Activated naive CD4-positive, alpha-beta T cell treated with anti-CD3 and anti-CD28 coated beads, Interleukin-2, amount 10 ng/mL, durations not matched to agents 7 days and 5 days (primary cell): ENCODE measurements at regions not wholly inside any gene's neighbourhood (a gene's known extent, or its start where the extent isn't known, plus 50 kb on each side); places are given as distances from the start of the nearest gene placed in this dataset.
"Not testable (repeated sequence)": the region's sequence is repeated elsewhere in the genome, so short reads cannot be mapped to it uniquely, and the experiment has no call there.

Experiments used
- CTCF ChIA-PET: fragments of 350-600 bp; sonication (Branson Sonifier 250); formaldehyde crosslinking; loops from one replicate; lab custom pipeline; 2021; ENCODE audit warnings: antibody characterized with exemption; lab: Charles Lee
- DNase-seq: peaks from one replicate; pipeline ENCODE4 v3.0.0-alpha.2; 2020
- H3K27ac Mint-ChIP-seq: one replicate; pipeline ENCODE4 v1.8.0; 2021; ENCODE audit warnings: mild to moderate bottlenecking, moderate library complexity, mixed read lengths
- H3K27me3 Mint-ChIP-seq: one replicate; pipeline ENCODE4 v1.8.0; 2021; ENCODE audit warnings: mild to moderate bottlenecking, mixed read lengths
- H3K36me3 Mint-ChIP-seq: one replicate; pipeline ENCODE4 v1.8.0; 2021; ENCODE audit warnings: mixed read lengths
- H3K4me1 Mint-ChIP-seq: one replicate; pipeline ENCODE4 v1.8.0; 2021; ENCODE audit warnings: mixed read lengths
- H3K4me3 Mint-ChIP-seq: one replicate; pipeline ENCODE4 v1.8.0; 2021; ENCODE audit warnings: mild to moderate bottlenecking, moderate library complexity, mixed read lengths
- H3K9me3 Mint-ChIP-seq: one replicate; pipeline ENCODE4 v1.8.0; 2021; ENCODE audit warnings: mixed read lengths

GRCh38 chr13:90945146-90945545, 402.3 kb upstream of the MIR17HG start:
- H3K4me1 Mint-ChIP-seq, H3K27ac Mint-ChIP-seq, H3K9me3 Mint-ChIP-seq, H3K36me3 Mint-ChIP-seq, DNase-seq, CTCF ChIA-PET, H3K4me3 Mint-ChIP-seq, H3K27me3 Mint-ChIP-seq: not testable (repeated sequence)

DNA sequence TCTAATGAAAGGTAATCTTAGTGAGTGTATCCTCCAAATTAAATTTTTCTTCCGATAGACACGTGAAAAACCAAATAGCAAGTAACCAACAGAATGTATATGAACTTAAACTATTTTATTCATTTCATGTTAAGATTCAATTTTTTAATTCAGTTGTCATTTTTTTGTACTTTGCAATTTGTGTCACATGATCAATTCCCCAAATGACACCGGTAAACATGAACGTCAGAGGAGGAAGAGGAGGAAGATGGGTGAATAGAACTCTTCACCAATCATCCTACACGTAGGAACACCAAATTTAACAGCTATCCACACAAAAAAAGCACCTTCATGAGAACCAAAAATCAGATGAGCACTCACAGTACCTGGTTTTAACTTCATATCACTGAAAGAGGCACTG, 401.4 kb upstream of the MIR17HG start:
- CTCF ChIA-PET, H3K27ac Mint-ChIP-seq, H3K27me3 Mint-ChIP-seq, DNase-seq, H3K4me3 Mint-ChIP-seq, H3K36me3 Mint-ChIP-seq, H3K4me1 Mint-ChIP-seq, H3K9me3 Mint-ChIP-seq: not testable (repeated sequence)

GRCh38 chr13:90947976-90948375, 399.5 kb upstream of the MIR17HG start:
- Mint-ChIP-seq H3K4me3 (no peak overlapping the region), H3K4me1 (no peaks in the 10 kb centered on the region), H3K27ac (no peak overlapping the region), H3K9me3 (peaks cover 3% of the 10 kb centered on the region), H3K36me3 (no peaks in the 10 kb centered on the region), H3K27me3 (no peaks in the 10 kb centered on the region)
- no peak for DNase-seq
- CTCF ChIA-PET: no interaction called here

- no peaks in the 10 kb centered on the region for H3K36me3 Mint-ChIP-seq
- no peaks in the 10 kb centered on the region for H3K4me1 Mint-ChIP-seq
- no peak for DNase-seq
- H3K4me3 Mint-ChIP-seq: no peak overlapping the region
- no peaks in the 10 kb centered on the region for H3K27me3 Mint-ChIP-seq
- CTCF ChIA-PET: no interaction called here
- H3K27ac Mint-ChIP-seq: no peak overlapping the region
- peaks cover 3% of the 10 kb centered on the region for H3K9me3 Mint-ChIP-seq
Measured at GRCh38 chr13:90950160-90950559, 397.3 kb upstream of the MIR17HG start.

DNA sequence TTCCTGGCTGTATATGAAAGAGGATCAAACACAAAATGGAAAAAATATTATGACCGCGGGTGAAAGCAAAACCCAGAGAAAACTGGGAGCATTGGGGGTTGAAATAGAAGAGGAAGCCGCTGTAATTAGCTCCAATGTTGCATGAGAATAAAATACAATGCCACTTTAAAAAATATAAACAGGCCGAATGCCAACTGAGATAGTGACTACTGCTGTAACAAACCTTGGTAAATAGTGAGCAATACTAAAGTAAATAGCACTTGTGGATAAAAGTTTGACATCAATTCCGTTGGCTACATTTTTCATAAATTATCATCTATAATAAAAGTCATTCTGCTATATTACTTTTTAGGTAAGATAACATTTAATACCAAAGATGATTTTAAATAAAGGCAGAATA, 395.8 kb upstream of the MIR17HG start:
- CTCF ChIA-PET: no interaction called here
- Mint-ChIP-seq H3K4me1 (no peaks in the 10 kb centered on the region), H3K9me3 (no peaks in the 10 kb centered on the region), H3K27me3 (no peaks in the 10 kb centered on the region), H3K36me3 (no peaks in the 10 kb centered on the region), H3K4me3 (no peak overlapping the region), H3K27ac (no peak overlapping the region)
- no peak for DNase-seq

- DNase-seq: no peak
- H3K4me3 Mint-ChIP-seq: no peak overlapping the region
- no peaks in the 10 kb centered on the region for H3K4me1 Mint-ChIP-seq
- H3K27me3 Mint-ChIP-seq: no peaks in the 10 kb centered on the region
- no peaks in the 10 kb centered on the region for H3K36me3 Mint-ChIP-seq
- CTCF ChIA-PET: no interaction called here
- no peak overlapping the region for H3K27ac Mint-ChIP-seq
- no peaks in the 10 kb centered on the region for H3K9me3 Mint-ChIP-seq
Measured at GRCh38 chr13:90952326-90952725, 395.2 kb upstream of the MIR17HG start.

GRCh38 chr13:90954605-90955195, 392.8 kb upstream of the MIR17HG start:
- DNase-seq: no peak
- no peaks in the 10 kb centered on the region for H3K27me3 Mint-ChIP-seq
- CTCF ChIA-PET: interaction anchor here (0.7 kb wide), 1 partner anchor 112 kb away, joined by 3 read pairs; no protein-coding TSS in a partner anchor
- no peak overlapping the region for H3K27ac Mint-ChIP-seq
- H3K4me1 Mint-ChIP-seq: no peaks in the 10 kb centered on the region
- H3K36me3 Mint-ChIP-seq: no peaks in the 10 kb centered on the region
- no peak overlapping the region for H3K4me3 Mint-ChIP-seq
- H3K9me3 Mint-ChIP-seq: no peaks in the 10 kb centered on the region

- Mint-ChIP-seq H3K9me3 (no peaks in the 10 kb centered on the region), H3K36me3 (no peaks in the 10 kb centered on the region), H3K4me1 (no peaks in the 10 kb centered on the region), H3K4me3 (no peak overlapping the region), H3K27ac (no peak overlapping the region), H3K27me3 (no peaks in the 10 kb centered on the region)
- DNase-seq: no peak
- CTCF ChIA-PET: no interaction called here
Measured at GRCh38 chr13:90956031-90956430, 391.5 kb upstream of the MIR17HG start.

- Mint-ChIP-seq H3K4me1 (no peaks in the 10 kb centered on the region), H3K27me3 (no peaks in the 10 kb centered on the region), H3K4me3 (no peak overlapping the region), H3K36me3 (no peaks in the 10 kb centered on the region), H3K27ac (no peak overlapping the region), H3K9me3 (no peaks in the 10 kb centered on the region)
- CTCF ChIA-PET: no interaction called here
- DNase-seq: no peak
Measured at GRCh38 chr13:90958866-90959265, 388.6 kb upstream of the MIR17HG start.

- CTCF ChIA-PET: no interaction called here
- H3K27ac Mint-ChIP-seq: no peak overlapping the region
- DNase-seq: no peak
- H3K9me3 Mint-ChIP-seq: no peaks in the 10 kb centered on the region
- H3K4me1 Mint-ChIP-seq: no peaks in the 10 kb centered on the region
- H3K36me3 Mint-ChIP-seq: no peaks in the 10 kb centered on the region
- H3K4me3 Mint-ChIP-seq: no peak overlapping the region
- no peaks in the 10 kb centered on the region for H3K27me3 Mint-ChIP-seq
Measured at GRCh38 chr13:90968166-90968904, 379.2 kb upstream of the MIR17HG start.

DNA sequence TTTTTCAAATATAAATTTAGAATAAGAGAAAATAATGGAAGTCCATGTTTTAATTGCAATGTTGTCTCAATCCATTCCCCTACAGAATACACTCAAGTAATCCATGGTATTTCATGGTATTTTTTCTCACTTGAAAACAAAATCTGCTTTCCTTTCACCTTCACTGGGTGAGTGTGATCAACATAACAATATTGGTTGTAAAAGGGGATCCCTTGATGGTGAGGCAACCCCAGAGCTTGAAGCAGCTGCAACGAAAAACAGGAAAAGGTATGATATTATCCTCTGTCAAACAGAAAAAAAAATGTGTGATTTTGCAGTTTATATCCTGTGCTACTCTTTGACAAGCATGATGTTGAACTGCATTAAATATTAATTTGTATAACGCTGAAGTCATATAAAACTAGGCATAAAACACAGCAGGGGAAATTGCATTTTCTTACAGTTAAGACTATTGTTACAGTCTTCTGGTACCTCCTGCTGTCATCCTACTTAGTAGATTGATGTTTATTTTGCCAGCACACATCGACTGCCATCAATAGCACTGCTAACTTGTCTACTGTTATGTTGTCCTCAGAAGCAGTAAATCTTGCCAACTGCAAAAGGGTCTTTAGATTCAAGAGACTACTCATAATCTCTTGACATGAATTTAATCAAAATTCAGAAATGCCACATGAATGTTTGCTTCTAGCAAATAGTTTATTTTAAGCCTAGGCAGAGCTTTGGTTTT, 373.1 kb upstream of the MIR17HG start:
- no peaks in the 10 kb centered on the region for H3K27me3 Mint-ChIP-seq
- no peaks in the 10 kb centered on the region for H3K36me3 Mint-ChIP-seq
- CTCF ChIA-PET: no interaction called here
- no peak for DNase-seq
- H3K4me3 Mint-ChIP-seq: no peak overlapping the region
- H3K4me1 Mint-ChIP-seq: no peaks in the 10 kb centered on the region
- no peak overlapping the region for H3K27ac Mint-ChIP-seq
- peaks cover 4% of the 10 kb centered on the region for H3K9me3 Mint-ChIP-seq

GRCh38 chr13:90979059-90979458, 368.4 kb upstream of the MIR17HG start:
- no peak overlapping the region for H3K27ac Mint-ChIP-seq
- no peak overlapping the region for H3K4me3 Mint-ChIP-seq
- no peaks in the 10 kb centered on the region for H3K36me3 Mint-ChIP-seq
- CTCF ChIA-PET: no interaction called here
- no peaks in the 10 kb centered on the region for H3K4me1 Mint-ChIP-seq
- DNase-seq: no peak
- H3K27me3 Mint-ChIP-seq: no peaks in the 10 kb centered on the region
- peaks cover 4% of the 10 kb centered on the region for H3K9me3 Mint-ChIP-seq

DNA sequence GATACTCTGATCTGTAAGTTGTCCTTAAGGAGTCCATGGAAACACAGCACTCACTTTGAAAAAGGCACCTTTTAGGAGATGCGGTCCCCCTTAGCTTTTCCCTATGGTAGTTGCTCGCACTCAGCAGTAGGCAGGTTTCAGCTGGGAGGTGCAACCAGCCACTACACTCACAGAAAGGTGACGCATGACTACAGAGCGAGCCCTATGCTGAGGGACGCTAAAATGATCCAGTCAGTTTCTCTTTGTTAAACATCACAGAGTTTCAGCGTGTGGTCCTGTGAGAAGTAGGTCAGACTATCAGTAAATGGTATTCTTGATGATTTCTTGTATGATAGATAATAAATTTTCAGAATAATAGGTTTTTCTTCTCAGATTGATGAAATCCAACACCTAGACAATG, 362.7 kb upstream of the MIR17HG start:
- DNase-seq: no peak
- H3K27me3 Mint-ChIP-seq: no peaks in the 10 kb centered on the region
- no peak overlapping the region for H3K4me3 Mint-ChIP-seq
- CTCF ChIA-PET: no interaction called here
- no peaks in the 10 kb centered on the region for H3K4me1 Mint-ChIP-seq
- no peaks in the 10 kb centered on the region for H3K9me3 Mint-ChIP-seq
- no peak overlapping the region for H3K27ac Mint-ChIP-seq
- H3K36me3 Mint-ChIP-seq: no peaks in the 10 kb centered on the region

DNA sequence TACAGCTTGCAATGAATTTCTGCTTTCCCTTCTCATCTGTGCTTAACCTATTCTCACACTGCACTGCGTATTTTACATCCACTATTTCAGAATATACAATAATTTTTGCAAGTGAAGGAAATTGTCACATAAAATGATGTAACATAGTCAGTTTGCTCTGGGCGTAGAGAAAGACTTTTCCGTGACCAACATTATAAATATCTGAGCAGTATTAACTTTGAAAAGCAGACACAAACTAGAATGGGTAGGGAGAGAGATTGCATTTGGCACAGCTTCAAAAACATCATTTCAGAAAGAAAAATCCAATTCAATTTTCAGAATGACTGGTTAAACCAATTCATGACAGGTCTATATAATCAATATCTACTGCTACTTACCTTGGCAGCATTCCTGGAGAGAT, 352.5 kb upstream of the MIR17HG start:
- H3K36me3 Mint-ChIP-seq: no peaks in the 10 kb centered on the region

GRCh38 chr13:90995614-90996013, 351.9 kb upstream of the MIR17HG start:
- Mint-ChIP-seq H3K4me1 (no peaks in the 10 kb centered on the region), H3K27me3 (no peaks in the 10 kb centered on the region), H3K27ac (no peak overlapping the region), H3K9me3 (no peaks in the 10 kb centered on the region), H3K4me3 (no peak overlapping the region), H3K36me3 (no peaks in the 10 kb centered on the region)
- no peak for DNase-seq
- CTCF ChIA-PET: no interaction called here

More for the DNA sequence above, 352.5 kb upstream of the MIR17HG start:
- no peak overlapping the region for H3K27ac Mint-ChIP-seq
- H3K4me1 Mint-ChIP-seq: no peaks in the 10 kb centered on the region
- H3K4me3 Mint-ChIP-seq: no peak overlapping the region
- H3K9me3 Mint-ChIP-seq: no peaks in the 10 kb centered on the region
- no peak for DNase-seq
- CTCF ChIA-PET: no interaction called here
- H3K27me3 Mint-ChIP-seq: no peaks in the 10 kb centered on the region
